ENCODE measurements at regions not wholly inside any gene's neighbourhood (a gene's known extent, or its start where the extent isn't known, plus 50 kb on each side); places are given as distances from the start of the nearest gene placed in this dataset.
A peak's percentile ranks its signal among the peaks of the same experiment; 100 is the strongest.

GRCh38 chr2:196290569-196290968 is 119.2 kb upstream of the STK17B start:
- peaks cover 14% of the 10 kb centered on the region for H3K4me1 ChIP-seq
- H3K4me3 ChIP-seq: no peak overlapping the region
- no peak overlapping the region for H3K27ac ChIP-seq
- H3K27me3 ChIP-seq: no peaks in the 10 kb centered on the region
- TF ChIP-seq POLR2AphosphoS5 (IDR thresholded peaks at IDR 0.05; ENCODE audit: insufficient read depth in 1 of 2, low read depth in 1 of 2): no peak
- DNase-seq (ENCODE audit: extremely low spot score in 2 of 2): no peak
- H3K9me3 ChIP-seq: no peaks in the 10 kb centered on the region
- intact Hi-C loops (cut with DNase I): no loop called here
- H3K36me3 ChIP-seq: no peaks in the 10 kb centered on the region

- Histone ChIP-seq H3K27ac (no peak overlapping the region), H3K9me3 (no peaks in the 10 kb centered on the region), H3K27me3 (no peaks in the 10 kb centered on the region), H3K36me3 (no peaks in the 10 kb centered on the region), H3K4me3 (no peak overlapping the region), H3K4me1 (peaks cover 14% of the 10 kb centered on the region)
- TF ChIP-seq CTCF (IDR thresholded peaks at IDR 0.05): no peak
- TF ChIP-seq POLR2AphosphoS5 (IDR thresholded peaks at IDR 0.05; ENCODE audit: insufficient read depth in 1 of 2, low read depth in 1 of 2): no peak
- TF ChIP-seq POLR2A (IDR thresholded peaks at IDR 0.05): no peak
- no peak for DNase-seq (ENCODE audit: extremely low spot score in 2 of 2)
- intact Hi-C loops (cut with DNase I): no loop called here
Observed at GRCh38 chr2:196291426-196291825, 120.0 kb upstream of the STK17B start.

DNA sequence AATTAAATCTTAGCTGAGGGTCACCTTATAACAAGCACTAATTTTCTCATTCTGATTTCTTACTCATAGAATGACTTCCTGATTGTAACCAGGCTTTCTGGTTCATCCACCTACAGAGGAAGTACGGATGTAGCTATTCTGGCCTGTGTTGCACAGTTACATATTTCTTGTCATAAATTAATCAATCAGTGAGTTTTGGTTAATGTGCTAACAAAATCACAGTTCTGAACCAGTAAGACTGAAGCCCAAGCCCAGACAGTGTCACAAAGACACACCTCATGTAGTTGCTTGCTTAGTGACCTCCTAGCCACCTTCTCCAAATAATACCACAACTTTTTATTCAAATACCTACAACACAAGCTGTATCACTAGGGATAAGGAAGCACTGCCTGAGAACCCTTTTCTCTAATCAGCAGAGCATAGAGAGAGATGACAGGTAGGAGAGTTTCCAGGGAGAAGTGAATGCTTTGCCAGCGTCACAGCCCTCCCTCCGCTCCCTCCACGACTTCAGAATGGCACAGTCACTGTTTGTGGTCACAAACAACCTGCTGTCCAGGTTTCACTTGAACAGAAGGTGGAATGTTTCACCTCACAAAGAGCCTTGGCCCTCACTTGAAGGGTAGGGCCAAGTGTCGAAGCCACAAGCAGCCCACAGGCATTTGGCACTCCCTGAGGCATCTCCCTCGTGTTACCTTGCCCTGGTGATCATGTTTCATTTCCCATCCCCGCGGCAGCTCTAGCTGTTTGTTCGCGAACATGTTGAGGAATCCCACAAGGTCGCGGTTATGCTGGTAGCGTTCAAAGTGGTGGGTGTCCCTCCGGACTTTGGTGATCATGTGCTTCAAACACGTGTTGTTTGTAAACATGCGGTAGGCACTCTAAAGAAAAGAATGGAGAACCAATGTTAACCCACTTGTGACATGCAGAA is 120.8 kb upstream of the STK17B start:
- peaks cover 14% of the 10 kb centered on the region for H3K4me1 ChIP-seq
- H3K36me3 ChIP-seq: no peaks in the 10 kb centered on the region
- no peaks in the 10 kb centered on the region for H3K9me3 ChIP-seq
- intact Hi-C loops (cut with DNase I): no loop called here
- H3K4me3 ChIP-seq: no peak overlapping the region
- TF ChIP-seq CTCF (IDR thresholded peaks at IDR 0.05) (no peak), POLR2AphosphoS5 (IDR thresholded peaks at IDR 0.05; ENCODE audit: insufficient read depth in 1 of 2, low read depth in 1 of 2) (no peak), POLR2A (IDR thresholded peaks at IDR 0.05) (no peak)
- no peak for DNase-seq (ENCODE audit: extremely low spot score in 2 of 2)
- no peaks in the 10 kb centered on the region for H3K27me3 ChIP-seq
- H3K27ac ChIP-seq: no peak overlapping the region

- no peak overlapping the region for H3K27ac ChIP-seq
- no peak for TF ChIP-seq CTCF (IDR thresholded peaks at IDR 0.05)
- no peak for TF ChIP-seq POLR2A (IDR thresholded peaks at IDR 0.05)
- TF ChIP-seq POLR2AphosphoS5 (IDR thresholded peaks at IDR 0.05; ENCODE audit: insufficient read depth in 1 of 2, low read depth in 1 of 2): peak in 1 of 2 donors; percentile 55
- intact Hi-C loops (cut with DNase I): no loop called here
- no peaks in the 10 kb centered on the region for H3K36me3 ChIP-seq
- H3K9me3 ChIP-seq: no peaks in the 10 kb centered on the region
- no peak for DNase-seq (ENCODE audit: extremely low spot score in 2 of 2)
- no peak overlapping the region for H3K4me3 ChIP-seq
- peaks cover 14% of the 10 kb centered on the region for H3K4me1 ChIP-seq
- no peaks in the 10 kb centered on the region for H3K27me3 ChIP-seq
Observed at GRCh38 chr2:196293751-196294515, 122.6 kb upstream of the STK17B start.

DNA sequence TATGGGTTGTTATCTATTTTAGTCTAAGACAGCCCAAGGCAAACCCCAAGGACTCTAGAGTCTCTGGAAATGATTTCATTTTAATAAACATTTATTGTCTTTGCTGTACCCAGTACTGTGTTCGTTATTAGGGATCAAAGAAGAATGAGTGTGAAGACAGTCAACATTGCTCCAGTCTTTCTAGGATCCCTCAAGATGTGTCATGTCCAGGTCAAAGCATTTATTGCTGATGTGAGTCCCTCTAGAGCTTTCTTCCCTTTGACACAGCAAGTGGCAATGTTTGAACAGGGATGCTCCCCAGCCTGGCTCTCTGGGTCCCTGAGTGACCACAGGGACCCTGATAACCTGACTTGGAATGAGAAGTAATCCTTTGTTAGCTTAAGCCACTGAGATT is 123.1 kb upstream of the STK17B start:
- Histone ChIP-seq H3K9me3 (no peaks in the 10 kb centered on the region), H3K36me3 (no peaks in the 10 kb centered on the region), H3K27ac (no peak overlapping the region), H3K4me1 (peaks cover 14% of the 10 kb centered on the region), H3K27me3 (no peaks in the 10 kb centered on the region), H3K4me3 (no peak overlapping the region)
- no peak for DNase-seq (ENCODE audit: extremely low spot score in 2 of 2)
- TF ChIP-seq CTCF (IDR thresholded peaks at IDR 0.05) (no peak), POLR2AphosphoS5 (IDR thresholded peaks at IDR 0.05; ENCODE audit: insufficient read depth in 1 of 2, low read depth in 1 of 2) (no peak), POLR2A (IDR thresholded peaks at IDR 0.05) (no peak)
- intact Hi-C loops (cut with DNase I): no loop called here

Measured in vagina (tissue), 2 donors.